ENCODE measurements at regions not wholly inside any gene's neighbourhood (a gene's known extent, or its start where the extent isn't known, plus 50 kb on each side); places are given as distances from the start of the nearest gene placed in this dataset.
"Not testable (repeated sequence)": the region's sequence is repeated elsewhere in the genome, so short reads cannot be mapped to it uniquely, and the experiment has no call there.

DNA sequence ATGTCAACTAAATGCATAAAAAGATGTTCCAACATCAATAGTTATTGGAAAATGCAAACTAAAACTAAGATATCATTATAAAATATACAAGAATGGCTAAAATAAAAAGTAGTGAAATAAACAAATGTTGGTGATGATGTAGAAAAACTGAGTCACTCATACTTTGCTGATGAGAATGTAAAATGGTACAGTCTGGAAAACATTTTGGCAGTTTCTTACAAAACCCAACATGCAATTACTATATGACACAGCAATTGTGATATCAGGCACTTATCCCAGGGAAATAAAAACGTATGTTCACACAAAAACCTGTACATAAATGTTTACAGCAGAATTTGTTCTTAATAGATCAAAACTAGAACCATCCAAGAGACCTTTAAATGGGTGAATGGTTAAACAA lies 182.6 kb downstream of the RTL9 start:
- no peak overlapping the region for H3K27ac Mint-ChIP-seq
- H3K4me3 Mint-ChIP-seq = no peak overlapping the region
- TF ChIP-seq, protein P1, sequence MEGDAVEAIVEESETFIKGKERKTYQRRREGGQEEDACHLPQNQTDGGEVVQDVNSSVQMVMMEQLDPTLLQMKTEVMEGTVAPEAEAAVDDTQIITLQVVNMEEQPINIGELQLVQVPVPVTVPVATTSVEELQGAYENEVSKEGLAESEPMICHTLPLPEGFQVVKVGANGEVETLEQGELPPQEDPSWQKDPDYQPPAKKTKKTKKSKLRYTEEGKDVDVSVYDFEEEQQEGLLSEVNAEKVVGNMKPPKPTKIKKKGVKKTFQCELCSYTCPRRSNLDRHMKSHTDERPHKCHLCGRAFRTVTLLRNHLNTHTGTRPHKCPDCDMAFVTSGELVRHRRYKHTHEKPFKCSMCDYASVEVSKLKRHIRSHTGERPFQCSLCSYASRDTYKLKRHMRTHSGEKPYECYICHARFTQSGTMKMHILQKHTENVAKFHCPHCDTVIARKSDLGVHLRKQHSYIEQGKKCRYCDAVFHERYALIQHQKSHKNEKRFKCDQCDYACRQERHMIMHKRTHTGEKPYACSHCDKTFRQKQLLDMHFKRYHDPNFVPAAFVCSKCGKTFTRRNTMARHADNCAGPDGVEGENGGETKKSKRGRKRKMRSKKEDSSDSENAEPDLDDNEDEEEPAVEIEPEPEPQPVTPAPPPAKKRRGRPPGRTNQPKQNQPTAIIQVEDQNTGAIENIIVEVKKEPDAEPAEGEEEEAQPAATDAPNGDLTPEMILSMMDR (IDR thresholded peaks at IDR 0.05) = no peak
- Histone ChIP-seq H3K36me3 (ENCODE audit: insufficient read depth, low read length) (no peaks in the 10 kb centered on the region), H3K4me3 (ENCODE audit: low read length) (no peak overlapping the region), H3K9me3 (ENCODE audit: control insufficient read depth in 1 of 2, insufficient read depth in 1 of 2, low read length in 2 of 2) (no peaks in the 10 kb centered on the region), H3K4me1 (ENCODE audit: insufficient read depth, low read length) (no peaks in the 10 kb centered on the region), H3K27me3 (ENCODE audit: control insufficient read depth in 1 of 2, insufficient read depth in 2 of 2, low read length in 2 of 2) (peaks cover 0 to 3% of the 10 kb centered on the region in 2 experiments), H3K27ac (ENCODE audit: low read depth in 1 of 2, low read length in 2 of 2) (no peak overlapping the region)
- DNase-seq (no peak), ATAC-seq (ENCODE audit: poor library complexity) (no peak)
- peaks cover 5% of the 10 kb centered on the region for H3K27me3 Mint-ChIP-seq
- CTCF ChIA-PET = no interaction called here
- no peaks in the 10 kb centered on the region for H3K9me3 Mint-ChIP-seq
- intact Hi-C loops (cut with DNase I, micrococcal nuclease) = no loop called here
- no peaks in the 10 kb centered on the region for H3K36me3 Mint-ChIP-seq (ENCODE audit: low read depth)
- POLR2A ChIA-PET = no interaction called here
- no peaks in the 10 kb centered on the region for H3K4me1 Mint-ChIP-seq (ENCODE audit: low read depth)

DNA sequence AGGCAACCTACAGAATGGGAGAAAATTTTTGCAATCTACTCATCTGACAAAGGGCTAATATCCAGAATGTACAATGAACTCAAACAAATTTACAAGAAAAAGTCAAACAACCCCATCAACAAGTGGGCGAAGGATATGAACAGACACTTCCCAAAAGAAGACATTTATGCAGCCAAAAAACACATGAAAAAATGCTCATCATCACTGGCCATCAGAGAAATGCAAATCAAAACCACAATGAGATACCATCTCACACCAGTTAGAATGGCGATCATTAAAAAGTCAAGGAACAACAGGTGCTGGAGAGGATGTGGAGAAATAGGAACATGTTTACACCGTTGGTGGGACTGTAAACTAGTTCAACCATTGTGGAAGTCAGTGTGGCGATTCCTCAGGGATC lies 192.2 kb downstream of the RTL9 start:
- H3K4me3 Mint-ChIP-seq; POLR2A ChIA-PET; H3K27ac Mint-ChIP-seq; H3K36me3 ChIP-seq (ENCODE audit: insufficient read depth, low read length); DNase-seq; CTCF ChIA-PET; H3K4me1 Mint-ChIP-seq (ENCODE audit: low read depth); H3K27me3 Mint-ChIP-seq; H3K9me3 ChIP-seq (ENCODE audit: control insufficient read depth in 1 of 2, insufficient read depth in 1 of 2, low read length in 2 of 2); H3K36me3 Mint-ChIP-seq (ENCODE audit: low read depth); intact Hi-C loops (cut with DNase I, micrococcal nuclease); H3K4me3 ChIP-seq (ENCODE audit: low read length); H3K4me1 ChIP-seq (ENCODE audit: insufficient read depth, low read length); H3K9me3 Mint-ChIP-seq; H3K27ac ChIP-seq (ENCODE audit: low read depth in 1 of 2, low read length in 2 of 2); ATAC-seq (ENCODE audit: poor library complexity); H3K27me3 ChIP-seq (ENCODE audit: control insufficient read depth in 1 of 2, insufficient read depth in 2 of 2, low read length in 2 of 2): not testable (repeated sequence)

DNA sequence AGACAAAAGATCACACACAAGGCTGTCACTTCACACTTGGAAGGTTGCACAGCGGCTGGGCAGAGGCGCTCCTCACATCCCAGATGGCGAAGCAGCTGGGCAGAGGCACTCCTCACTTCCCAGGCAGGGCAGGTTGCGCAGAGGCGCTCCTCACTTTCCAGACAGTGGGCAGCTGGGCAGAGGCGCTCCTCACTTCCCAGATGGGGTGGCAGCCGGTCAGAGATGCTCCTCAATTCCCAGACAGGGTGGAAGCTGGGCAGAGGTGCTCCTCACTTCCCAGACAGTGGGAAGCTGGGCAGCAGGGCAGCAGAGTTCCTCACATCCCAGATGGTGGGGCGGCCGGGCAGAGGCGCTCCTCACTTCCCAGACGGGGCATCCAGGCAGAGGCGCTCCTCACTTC lies 199.2 kb downstream of the RTL9 start:
- no peaks in the 10 kb centered on the region for H3K4me1 ChIP-seq (ENCODE audit: insufficient read depth, low read length)
- Mint-ChIP-seq H3K27ac (no peak overlapping the region), H3K4me3 (no peak overlapping the region), H3K9me3 (no peaks in the 10 kb centered on the region), H3K4me1 (ENCODE audit: low read depth) (no peaks in the 10 kb centered on the region), H3K36me3 (ENCODE audit: low read depth) (no peaks in the 10 kb centered on the region), H3K27me3 (no peaks in the 10 kb centered on the region)
- no peak overlapping the region for H3K4me3 ChIP-seq (ENCODE audit: low read length)
- ChIA-PET CTCF (no interaction called here), POLR2A (no interaction called here)
- DNase-seq (no peak), ATAC-seq (ENCODE audit: poor library complexity) (no peak)
- intact Hi-C loops (cut with DNase I, micrococcal nuclease) = no loop called here
- H3K27ac ChIP-seq (ENCODE audit: low read depth in 1 of 2, low read length in 2 of 2) = no peak overlapping the region
- no peaks in the 10 kb centered on the region for H3K36me3 ChIP-seq (ENCODE audit: insufficient read depth, low read length)
- H3K9me3 ChIP-seq (ENCODE audit: control insufficient read depth in 1 of 2, insufficient read depth in 1 of 2, low read length in 2 of 2) = peaks cover 0 to 18% of the 10 kb centered on the region in 2 experiments
- TF ChIP-seq, protein P1 (IDR thresholded peaks at IDR 0.05) = no peak
- H3K27me3 ChIP-seq (ENCODE audit: control insufficient read depth in 1 of 2, insufficient read depth in 2 of 2, low read length in 2 of 2) = no peaks in the 10 kb centered on the region

DNA sequence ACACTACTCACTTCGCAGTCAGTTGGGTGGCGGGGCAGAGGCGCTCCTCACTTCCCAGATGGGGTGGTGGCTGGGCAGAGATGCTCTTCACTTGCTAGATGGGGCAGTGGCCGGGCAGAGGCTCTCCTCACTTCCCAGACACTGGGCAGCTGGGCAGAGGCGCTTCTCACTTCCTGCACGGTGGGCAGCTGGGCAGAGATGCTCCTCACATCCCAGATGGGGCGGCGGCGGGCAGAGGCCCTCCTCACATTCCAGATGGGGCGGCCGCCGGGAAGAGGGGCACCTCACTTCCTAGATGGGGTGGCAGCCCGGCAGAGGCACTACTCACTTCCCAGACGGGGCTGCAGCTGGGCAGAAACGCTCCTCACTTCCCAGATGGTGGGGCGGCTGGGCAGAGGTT lies 199.8 kb downstream of the RTL9 start:
- Histone ChIP-seq H3K4me3 (ENCODE audit: low read length) (no peak overlapping the region), H3K4me1 (ENCODE audit: insufficient read depth, low read length) (no peaks in the 10 kb centered on the region), H3K9me3 (ENCODE audit: control insufficient read depth in 1 of 2, insufficient read depth in 1 of 2, low read length in 2 of 2) (peaks cover 0 to 18% of the 10 kb centered on the region in 2 experiments), H3K27me3 (ENCODE audit: control insufficient read depth in 1 of 2, insufficient read depth in 2 of 2, low read length in 2 of 2) (no peaks in the 10 kb centered on the region), H3K36me3 (ENCODE audit: insufficient read depth, low read length) (no peaks in the 10 kb centered on the region), H3K27ac (ENCODE audit: low read depth in 1 of 2, low read length in 2 of 2) (no peak overlapping the region)
- Mint-ChIP-seq H3K4me3 (no peak overlapping the region), H3K27ac (no peak overlapping the region), H3K9me3 (no peaks in the 10 kb centered on the region), H3K4me1 (ENCODE audit: low read depth) (no peaks in the 10 kb centered on the region), H3K36me3 (ENCODE audit: low read depth) (no peaks in the 10 kb centered on the region), H3K27me3 (no peaks in the 10 kb centered on the region)
- TF ChIP-seq, protein P1 (IDR thresholded peaks at IDR 0.05) = no peak
- DNase-seq = peak in 1 of 14 experiments; percentile 0
- no peak for ATAC-seq (ENCODE audit: poor library complexity)
- POLR2A ChIA-PET = no interaction called here
- intact Hi-C loops (cut with DNase I, micrococcal nuclease) = no loop called here
- CTCF ChIA-PET = no interaction called here

All from CD4-positive, alpha-beta T cell (primary cell).